HepG2 (cell line): ENCODE measurements at regions not wholly inside any gene's neighbourhood (a gene's known extent, or its start where the extent isn't known, plus 50 kb on each side); places are given as distances from the start of the nearest gene placed in this dataset.
A peak's percentile ranks its signal among the peaks of the same experiment; 100 is the strongest.

Experiments
- CBX5 ChIP-seq: sonication (generic); formaldehyde crosslinking; IDR thresholded peaks from 2 replicates; pipeline ENCODE4 v1.4.0; 2020; ENCODE audit warnings: missing genetic modification reagents, borderline replicate concordance
- DNMT1 ChIP-seq: sonication (generic); formaldehyde crosslinking; IDR thresholded peaks from 2 replicates; pipeline ENCODE4 v1.5.1; 2020; ENCODE audit warnings: mild to moderate bottlenecking, missing genetic modification reagents
- FOSL2 ChIP-seq: sonication (generic); formaldehyde crosslinking; IDR thresholded peaks from 2 replicates; pipeline ENCODE4 v1.4.0; 2020; ENCODE audit warnings: missing genetic modification reagents
- FOXK2 ChIP-seq: fragments of 450-650 bp; IDR thresholded peaks from 2 replicates; pipeline ENCODE4 v1.6.1; 2016
- HOXA3 ChIP-seq: sonication (generic); formaldehyde crosslinking; IDR thresholded peaks from 2 replicates; pipeline ENCODE4 v1.5.0; 2020; ENCODE audit warnings: missing genetic modification reagents
- MBD4 ChIP-seq: IDR thresholded peaks from 2 replicates; pipeline ENCODE4 v1.6.1; 2012; ENCODE audit warnings: low read length, inconsistent platforms, borderline replicate concordance
- PITX1 ChIP-seq: sonication (generic); formaldehyde crosslinking; IDR thresholded peaks from 2 replicates; pipeline ENCODE4 v1.5.1; 2020; ENCODE audit warnings: mild to moderate bottlenecking, missing genetic modification reagents
- SMAD3 ChIP-seq: sonication (generic); formaldehyde crosslinking; IDR thresholded peaks from 2 replicates; pipeline ENCODE4 v1.4.0; 2020; ENCODE audit warnings: missing genetic modification reagents
- SMC3 ChIP-seq: IDR thresholded peaks from 2 replicates; pipeline ENCODE4 v1.6.1; 2011; ENCODE audit warnings: low read length, improper control_type of control experiment
- SSRP1 ChIP-seq: IDR thresholded peaks from 2 replicates; pipeline ENCODE4 v1.6.1; 2016; ENCODE audit warnings: control low read depth
- TSC22D2 ChIP-seq: sonication (generic); formaldehyde crosslinking; IDR thresholded peaks from 2 replicates; pipeline ENCODE4 v1.5.1; 2020; ENCODE audit warnings: missing genetic modification reagents, mild to moderate bottlenecking, borderline replicate concordance
- ZFP90 ChIP-seq: sonication (generic); formaldehyde crosslinking; IDR thresholded peaks from 2 replicates; pipeline ENCODE4 v1.8.0; 2022; ENCODE audit warnings: missing genetic modification reagents, mild to moderate bottlenecking, inconsistent platforms, borderline replicate concordance
- ZNF136 ChIP-seq: sonication (generic); formaldehyde crosslinking; IDR thresholded peaks from 2 replicates; pipeline ENCODE4 v1.8.1; 2022; ENCODE audit warnings: low read depth, mild to moderate bottlenecking, moderate library complexity, missing genetic modification reagents
- ZNF205 ChIP-seq: IDR thresholded peaks from 2 replicates; pipeline ENCODE4 v1.6.1; 2018; ENCODE audit warnings: missing biosample characterization, missing genetic modification reagents
- ZNF670 ChIP-seq: sonication (generic); formaldehyde crosslinking; IDR thresholded peaks from 2 replicates; pipeline ENCODE4 v1.8.0; 2022; ENCODE audit warnings: mild to moderate bottlenecking, missing genetic modification reagents, borderline replicate concordance
- ZNF776 ChIP-seq: sonication (generic); formaldehyde crosslinking; IDR thresholded peaks from 2 replicates; pipeline ENCODE4 v1.4.0; 2020; ENCODE audit warnings: mild to moderate bottlenecking, missing genetic modification reagents
- ZNF841 ChIP-seq: sonication (generic); formaldehyde crosslinking; IDR thresholded peaks from 2 replicates; pipeline ENCODE4 v1.8.1; 2023; ENCODE audit warnings: missing genetic modification reagents, borderline replicate concordance
- TF ChIP-seq, protein P1 (sequence below): sonication (generic); formaldehyde crosslinking; IDR thresholded peaks from 2 replicates; pipeline ENCODE4 v1.4.0; 2020; ENCODE audit warnings: missing genetic modification reagents
- TF ChIP-seq, protein P2 (sequence below): sonication (generic); formaldehyde crosslinking; IDR thresholded peaks from 2 replicates; pipeline ENCODE4 v1.5.0; 2020; ENCODE audit warnings: missing genetic modification reagents
- TF ChIP-seq, protein P3 (sequence below): sonication (generic); formaldehyde crosslinking; IDR thresholded peaks from 2 replicates; pipeline ENCODE4 v1.5.0; 2020; ENCODE audit warnings: mild to moderate bottlenecking, missing genetic modification reagents, borderline replicate concordance

DNA sequence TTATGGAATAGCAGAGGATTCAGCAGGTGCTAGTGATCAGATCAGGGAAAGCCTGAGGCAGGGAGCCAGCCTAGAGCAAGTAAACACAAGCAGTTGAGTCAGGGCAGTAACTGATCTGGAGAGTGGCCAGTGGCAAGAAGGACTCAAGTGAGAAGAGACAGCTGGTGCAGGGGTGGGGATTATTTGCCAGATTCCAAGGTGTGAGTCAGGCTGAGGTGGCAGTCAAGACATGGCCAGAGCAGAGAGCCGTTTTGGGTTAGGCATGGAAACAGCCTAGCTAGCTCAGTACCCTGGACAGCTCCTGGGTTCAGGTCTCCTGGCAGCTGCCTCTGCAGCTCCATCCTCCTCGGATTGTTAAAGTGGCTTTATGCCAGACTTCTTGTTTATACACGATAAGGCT lies 281.9 kb upstream of the ONECUT1 start (continued):
- TF ChIP-seq SMAD3 (CRISPR knock-in tag) (peak; percentile 90), TSC22D2 (CRISPR knock-in tag) (peak; percentile 93), DNMT1 (CRISPR knock-in tag) (no peak), ZNF670 (CRISPR knock-in tag) (no peak), MBD4 (no peak), SSRP1 (CRISPR knock-in tag) (no peak), HOXA3 (CRISPR knock-in tag) (peak; percentile 45; the same call in 1 of the 2 replicates), ZNF205 (CRISPR knock-in tag) (peak; percentile 68; the same call in 1 of the 2 replicates), CBX5 (CRISPR knock-in tag) (0 out of 2 replicates have a peak, but pooled peaks have one; percentile 48), ZNF136 (CRISPR knock-in tag) (no peak), SMC3 (0 out of 2 replicates have a peak, but pooled peaks have one; percentile 13), FOXK2 (no peak), ZFP90 (CRISPR knock-in tag) (peak; percentile 53; the same call in 1 of the 2 replicates), PITX1 (CRISPR knock-in tag) (0 out of 2 replicates have a peak, but pooled peaks have one; percentile 35), ZNF776 (CRISPR knock-in tag) (peak; percentile 28; the same call in 1 of the 2 replicates), ZNF841 (peak; percentile 38; the same call in 1 of the 2 replicates), FOSL2 (peak; percentile 56)
- TF ChIP-seq, protein P1, sequence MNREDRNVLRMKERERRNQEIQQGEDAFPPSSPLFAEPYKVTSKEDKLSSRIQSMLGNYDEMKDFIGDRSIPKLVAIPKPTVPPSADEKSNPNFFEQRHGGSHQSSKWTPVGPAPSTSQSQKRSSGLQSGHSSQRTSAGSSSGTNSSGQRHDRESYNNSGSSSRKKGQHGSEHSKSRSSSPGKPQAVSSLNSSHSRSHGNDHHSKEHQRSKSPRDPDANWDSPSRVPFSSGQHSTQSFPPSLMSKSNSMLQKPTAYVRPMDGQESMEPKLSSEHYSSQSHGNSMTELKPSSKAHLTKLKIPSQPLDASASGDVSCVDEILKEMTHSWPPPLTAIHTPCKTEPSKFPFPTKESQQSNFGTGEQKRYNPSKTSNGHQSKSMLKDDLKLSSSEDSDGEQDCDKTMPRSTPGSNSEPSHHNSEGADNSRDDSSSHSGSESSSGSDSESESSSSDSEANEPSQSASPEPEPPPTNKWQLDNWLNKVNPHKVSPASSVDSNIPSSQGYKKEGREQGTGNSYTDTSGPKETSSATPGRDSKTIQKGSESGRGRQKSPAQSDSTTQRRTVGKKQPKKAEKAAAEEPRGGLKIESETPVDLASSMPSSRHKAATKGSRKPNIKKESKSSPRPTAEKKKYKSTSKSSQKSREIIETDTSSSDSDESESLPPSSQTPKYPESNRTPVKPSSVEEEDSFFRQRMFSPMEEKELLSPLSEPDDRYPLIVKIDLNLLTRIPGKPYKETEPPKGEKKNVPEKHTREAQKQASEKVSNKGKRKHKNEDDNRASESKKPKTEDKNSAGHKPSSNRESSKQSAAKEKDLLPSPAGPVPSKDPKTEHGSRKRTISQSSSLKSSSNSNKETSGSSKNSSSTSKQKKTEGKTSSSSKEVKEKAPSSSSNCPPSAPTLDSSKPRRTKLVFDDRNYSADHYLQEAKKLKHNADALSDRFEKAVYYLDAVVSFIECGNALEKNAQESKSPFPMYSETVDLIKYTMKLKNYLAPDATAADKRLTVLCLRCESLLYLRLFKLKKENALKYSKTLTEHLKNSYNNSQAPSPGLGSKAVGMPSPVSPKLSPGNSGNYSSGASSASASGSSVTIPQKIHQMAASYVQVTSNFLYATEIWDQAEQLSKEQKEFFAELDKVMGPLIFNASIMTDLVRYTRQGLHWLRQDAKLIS (CRISPR knock-in tag) = no peak
- TF ChIP-seq, protein P2, sequence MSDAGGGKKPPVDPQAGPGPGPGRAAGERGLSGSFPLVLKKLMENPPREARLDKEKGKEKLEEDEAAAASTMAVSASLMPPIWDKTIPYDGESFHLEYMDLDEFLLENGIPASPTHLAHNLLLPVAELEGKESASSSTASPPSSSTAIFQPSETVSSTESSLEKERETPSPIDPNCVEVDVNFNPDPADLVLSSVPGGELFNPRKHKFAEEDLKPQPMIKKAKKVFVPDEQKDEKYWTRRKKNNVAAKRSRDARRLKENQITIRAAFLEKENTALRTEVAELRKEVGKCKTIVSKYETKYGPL (CRISPR knock-in tag) = peak; percentile 58; the same call in 1 of the 2 replicates
- TF ChIP-seq, protein P3, sequence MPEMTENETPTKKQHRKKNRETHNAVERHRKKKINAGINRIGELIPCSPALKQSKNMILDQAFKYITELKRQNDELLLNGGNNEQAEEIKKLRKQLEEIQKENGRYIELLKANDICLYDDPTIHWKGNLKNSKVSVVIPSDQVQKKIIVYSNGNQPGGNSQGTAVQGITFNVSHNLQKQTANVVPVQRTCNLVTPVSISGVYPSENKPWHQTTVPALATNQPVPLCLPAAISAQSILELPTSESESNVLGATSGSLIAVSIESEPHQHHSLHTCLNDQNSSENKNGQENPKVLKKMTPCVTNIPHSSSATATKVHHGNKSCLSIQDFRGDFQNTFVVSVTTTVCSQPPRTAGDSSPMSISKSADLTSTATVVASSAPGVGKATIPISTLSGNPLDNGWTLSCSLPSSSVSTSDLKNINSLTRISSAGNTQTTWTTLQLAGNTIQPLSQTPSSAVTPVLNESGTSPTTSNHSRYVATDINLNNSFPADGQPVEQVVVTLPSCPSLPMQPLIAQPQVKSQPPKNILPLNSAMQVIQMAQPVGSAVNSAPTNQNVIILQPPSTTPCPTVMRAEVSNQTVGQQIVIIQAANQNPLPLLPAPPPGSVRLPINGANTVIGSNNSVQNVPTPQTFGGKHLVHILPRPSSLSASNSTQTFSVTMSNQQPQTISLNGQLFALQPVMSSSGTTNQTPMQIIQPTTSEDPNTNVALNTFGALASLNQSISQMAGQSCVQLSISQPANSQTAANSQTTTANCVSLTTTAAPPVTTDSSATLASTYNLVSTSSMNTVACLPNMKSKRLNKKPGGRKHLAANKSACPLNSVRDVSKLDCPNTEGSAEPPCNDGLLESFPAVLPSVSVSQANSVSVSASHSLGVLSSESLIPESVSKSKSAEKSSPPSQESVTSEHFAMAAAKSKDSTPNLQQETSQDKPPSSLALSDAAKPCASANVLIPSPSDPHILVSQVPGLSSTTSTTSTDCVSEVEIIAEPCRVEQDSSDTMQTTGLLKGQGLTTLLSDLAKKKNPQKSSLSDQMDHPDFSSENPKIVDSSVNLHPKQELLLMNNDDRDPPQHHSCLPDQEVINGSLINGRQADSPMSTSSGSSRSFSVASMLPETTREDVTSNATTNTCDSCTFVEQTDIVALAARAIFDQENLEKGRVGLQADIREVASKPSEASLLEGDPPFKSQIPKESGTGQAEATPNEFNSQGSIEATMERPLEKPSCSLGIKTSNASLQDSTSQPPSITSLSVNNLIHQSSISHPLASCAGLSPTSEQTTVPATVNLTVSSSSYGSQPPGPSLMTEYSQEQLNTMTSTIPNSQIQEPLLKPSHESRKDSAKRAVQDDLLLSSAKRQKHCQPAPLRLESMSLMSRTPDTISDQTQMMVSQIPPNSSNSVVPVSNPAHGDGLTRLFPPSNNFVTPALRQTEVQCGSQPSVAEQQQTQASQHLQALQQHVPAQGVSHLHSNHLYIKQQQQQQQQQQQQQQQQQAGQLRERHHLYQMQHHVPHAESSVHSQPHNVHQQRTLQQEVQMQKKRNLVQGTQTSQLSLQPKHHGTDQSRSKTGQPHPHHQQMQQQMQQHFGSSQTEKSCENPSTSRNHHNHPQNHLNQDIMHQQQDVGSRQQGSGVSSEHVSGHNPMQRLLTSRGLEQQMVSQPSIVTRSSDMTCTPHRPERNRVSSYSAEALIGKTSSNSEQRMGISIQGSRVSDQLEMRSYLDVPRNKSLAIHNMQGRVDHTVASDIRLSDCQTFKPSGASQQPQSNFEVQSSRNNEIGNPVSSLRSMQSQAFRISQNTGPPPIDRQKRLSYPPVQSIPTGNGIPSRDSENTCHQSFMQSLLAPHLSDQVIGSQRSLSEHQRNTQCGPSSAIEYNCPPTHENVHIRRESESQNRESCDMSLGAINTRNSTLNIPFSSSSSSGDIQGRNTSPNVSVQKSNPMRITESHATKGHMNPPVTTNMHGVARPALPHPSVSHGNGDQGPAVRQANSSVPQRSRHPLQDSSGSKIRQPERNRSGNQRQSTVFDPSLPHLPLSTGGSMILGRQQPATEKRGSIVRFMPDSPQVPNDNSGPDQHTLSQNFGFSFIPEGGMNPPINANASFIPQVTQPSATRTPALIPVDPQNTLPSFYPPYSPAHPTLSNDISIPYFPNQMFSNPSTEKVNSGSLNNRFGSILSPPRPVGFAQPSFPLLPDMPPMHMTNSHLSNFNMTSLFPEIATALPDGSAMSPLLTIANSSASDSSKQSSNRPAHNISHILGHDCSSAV = no peak
